K562 (cell line): ENCODE measurements at regions not wholly inside any gene's neighbourhood (a gene's known extent, or its start where the extent isn't known, plus 50 kb on each side); places are given as distances from the start of the nearest gene placed in this dataset.

Source experiments
- ATAC-seq: fragments of 200-7000 bp; cut with Tn5 transposase; 3 replicates; pipeline ENCODE4 v1.9.1; 2020; ENCODE audit warnings: moderate library complexity
- BruUV-seq: library from RNA; stranded (reverse); fragments of 400-500 nt; replicated peaks from 2 replicates; lab custom pipeline; 2021; lab: Mats Ljungman, UMichigan
- CTCF ChIA-PET: fragments of 300-600 bp; formaldehyde crosslinking; extraction: SDS; loops from one replicate; lab custom pipeline; 2021; ENCODE audit warnings: low intra/inter-chr PET ratio; lab: Yijun Ruan, JAX
- POLR2A ChIA-PET: fragments of 300-600, 350-650 bp; sonication (Branson Sonifier 250); formaldehyde crosslinking; extraction: SDS; loops from one replicate; lab custom pipeline; 2021; ENCODE audit warnings: antibody characterized with exemption, inconsistent platforms; lab: Yijun Ruan, JAX
- DNase-seq, 4 experiments: peaks; one replicate each; pipeline versions ENCODE4 v3.0.0 to v3.0.0-alpha.2; 2011 to 2018; ENCODE audit warnings: low spot score in 3 of 4, mixed read lengths in 3 of 4; ENCODE audit errors: extremely low read depth in 1 of 4
- FAIRE-seq: peaks from 2 replicates; lab custom pipeline; 2011; peaks lifted over from hg19 to GRCh38; lab: Jason Lieb, UNC
- H2AFZ ChIP-seq: 2 replicates; pipeline ENCODE4 v1.6.0; 2011; ENCODE audit warnings: low read depth, low read length, control low read depth, inconsistent platforms
- H3K27ac ChIP-seq: fragments of 200-600 bp; 3 replicates; pipeline ENCODE4 v1.8.0; 2011; ENCODE audit warnings: low read depth, mild to moderate bottlenecking, control low read depth, inconsistent platforms, low read length, moderate library complexity, mixed read lengths; ENCODE audit errors: extremely low read depth
- H3K27me3 ChIP-seq, 2 experiments: fragments of 300-600 bp in 1 of 2; 2 replicates in 1 of 2; 3 replicates in 1 of 2; pipeline versions ENCODE4 v1.6.0 to v1.8.0; 2011; ENCODE audit warnings: inconsistent platforms in 2 of 2, low read length in 2 of 2, mild to moderate bottlenecking in 1 of 2, mixed read lengths in 1 of 2, moderate library complexity in 1 of 2; ENCODE audit not compliant: control insufficient read depth in 2 of 2, insufficient read depth in 2 of 2
- H3K36me3 ChIP-seq: fragments of 300-600 bp; 3 replicates; pipeline ENCODE4 v1.8.0; 2011; ENCODE audit warnings: mild to moderate bottlenecking, low read length, inconsistent platforms; ENCODE audit not compliant: control insufficient read depth, insufficient read depth
- H3K4me1 ChIP-seq, 2 experiments: fragments of 200-600 bp in 1 of 2; replicated peaks in 1 of 2; 2 replicates in 1 of 2; 3 replicates in 1 of 2; pipeline versions ENCODE4 v1.5.1 to v1.8.0; 2011; ENCODE audit warnings: inconsistent platforms in 2 of 2, low read length in 2 of 2, mild to moderate bottlenecking in 1 of 2, mixed read lengths in 1 of 2, moderate library complexity in 1 of 2; ENCODE audit not compliant: control insufficient read depth in 2 of 2, insufficient read depth in 2 of 2
- H3K4me2 ChIP-seq: 2 replicates; pipeline ENCODE4 v1.6.1; 2011; ENCODE audit warnings: low read length, control low read depth, inconsistent platforms, mixed read lengths; ENCODE audit not compliant: insufficient read depth
- H3K4me3 ChIP-seq: fragments of 200-600 bp; sonication (generic), shearing (Covaris generic); 2 replicates; pipeline ENCODE4 v1.5.1; 2016; ENCODE audit warnings: control low read depth, inconsistent platforms
- H3K79me2 ChIP-seq: fragments of 200-600 bp; 3 replicates; pipeline ENCODE4 v1.8.0; 2011; ENCODE audit warnings: low read length, inconsistent platforms; ENCODE audit not compliant: control insufficient read depth, insufficient read depth
- H3K9ac ChIP-seq, 2 experiments: 2 replicates each; pipeline versions ENCODE4 v1.6.0 to v1.6.1; 2011; ENCODE audit warnings: low read depth in 2 of 2, low read length in 2 of 2, control low read depth in 1 of 2, inconsistent platforms in 1 of 2, mild to moderate bottlenecking in 1 of 2, mixed read lengths in 1 of 2; ENCODE audit not compliant: insufficient read depth in 1 of 2
- H3K9me1 ChIP-seq: one replicate; pipeline ENCODE4 v1.6.0; 2011; ENCODE audit warnings: inconsistent platforms, mild to moderate bottlenecking, low read length, moderate library complexity; ENCODE audit not compliant: control insufficient read depth, insufficient read depth
- H3K9me3 ChIP-seq: replicated peaks from 2 replicates; pipeline ENCODE4 v1.5.1; 2011; ENCODE audit warnings: low read depth, low read length, inconsistent platforms; ENCODE audit not compliant: control insufficient read depth, insufficient read depth
- H4K20me1 ChIP-seq: replicated peaks from 2 replicates; pipeline ENCODE4 v1.6.1; 2011; ENCODE audit warnings: low read length, inconsistent platforms, mixed read lengths; ENCODE audit not compliant: control insufficient read depth, insufficient read depth
- DLX4 ChIP-seq: fragments of 250-450 bp; sonication (Bioruptor Pico); IDR thresholded peaks from 2 replicates; pipeline ENCODE4 v1.6.1; 2021; ENCODE audit warnings: mild to moderate bottlenecking
- GABPB2 ChIP-seq: fragments of 250-450 bp; sonication (Bioruptor Pico); conservative IDR thresholded peaks from 2 replicates; pipeline ENCODE4 v1.5.1; 2021; ENCODE audit warnings: mild to moderate bottlenecking
- GTF3C2 ChIP-seq: IDR thresholded peaks from 3 replicates; pipeline ENCODE4 v1.6.1; 2011; ENCODE audit warnings: borderline replicate concordance, mild to moderate bottlenecking, moderate library complexity; ENCODE audit not compliant: insufficient read length; ENCODE audit errors: extremely low read depth
- IRF2 ChIP-seq: sonication (generic); formaldehyde crosslinking; IDR thresholded peaks from 2 replicates; pipeline ENCODE4 v1.8.1; 2022; ENCODE audit warnings: mild to moderate bottlenecking, missing genetic modification reagents
- MCM5 ChIP-seq: fragments of 450-650 bp; IDR thresholded peaks from 2 replicates; pipeline ENCODE4 v1.6.1; 2016; ENCODE audit warnings: low read depth
- MITF ChIP-seq: IDR thresholded peaks from 2 replicates; pipeline ENCODE4 v1.6.1; 2014; ENCODE audit warnings: antibody characterized with exemption
- NFRKB ChIP-seq: fragments of 450-650 bp; IDR thresholded peaks from 2 replicates; pipeline ENCODE4 v1.6.1; 2016; ENCODE audit warnings: low read depth
- NR1H2 ChIP-seq: sonication (generic); formaldehyde crosslinking; IDR thresholded peaks from 2 replicates; pipeline ENCODE4 v1.4.0; 2020; ENCODE audit warnings: mild to moderate bottlenecking, missing genetic modification reagents
- PHF20 ChIP-seq: fragments of 450-650 bp; IDR thresholded peaks from 2 replicates; pipeline ENCODE4 v1.6.1; 2018; ENCODE audit not compliant: partially characterized antibody
- TBP ChIP-seq: optimal IDR thresholded peaks from 2 replicates; pipeline ENCODE3; 2011; ENCODE audit warnings: low read depth, low read length, improper control_type of control experiment
- ZEB2 ChIP-seq: fragments of 450-650 bp; IDR thresholded peaks from 2 replicates; pipeline ENCODE4 v1.6.1; 2016
- ZNF133 ChIP-seq: fragments of 250-450 bp; sonication (Bioruptor Pico); IDR thresholded peaks from 2 replicates; pipeline ENCODE4 v1.4.0; 2020; ENCODE audit warnings: mild to moderate bottlenecking
- ZNF184 ChIP-seq: sonication (generic); formaldehyde crosslinking; IDR thresholded peaks from 2 replicates; pipeline ENCODE4 v1.5.0; 2020; ENCODE audit warnings: missing genetic modification reagents
- ZNF224 ChIP-seq: sonication (generic); formaldehyde crosslinking; IDR thresholded peaks from 2 replicates; pipeline ENCODE4 v1.8.0; 2022; ENCODE audit warnings: mild to moderate bottlenecking, missing genetic modification reagents
- ZNF699 ChIP-seq: fragments of 250-450 bp; sonication (Bioruptor Pico); IDR thresholded peaks from 2 replicates; pipeline ENCODE4 v1.8.0; 2021; ENCODE audit warnings: mild to moderate bottlenecking, moderate library complexity; ENCODE audit not compliant: insufficient replicate concordance
- ZSCAN29 ChIP-seq: fragments of 450-650 bp; IDR thresholded peaks from 2 replicates; pipeline ENCODE4 v1.6.1; 2017
- WGBS: fragments of 100-300 bp; shearing (Covaris generic); methylation state at CpG from one replicate; pipeline ENCODE4 v1.1.6; 2016; ENCODE audit warnings: low coverage, mixed read lengths; ENCODE audit not compliant: insufficient coverage; ENCODE audit errors: missing lambda C conversion rate; 5-methylcytosine and 5-hydroxymethylcytosine counted together
- in situ Hi-C: fragments of 300-500 bp; cut with MboI; formaldehyde crosslinking; loops from 4 replicates; pipeline ENCODE4 v1.15.0; 2018; ENCODE audit warnings: inconsistent platforms, mixed read lengths
- intact Hi-C: fragments of 100-400 bp; cut with micrococcal nuclease; formaldehyde crosslinking; loops from 2 replicates; pipeline ENCODE4 v1.14.2; 2022
- TF ChIP-seq, protein P1 (sequence below): fragments of 450-650 bp; formaldehyde crosslinking; IDR thresholded peaks from 2 replicates; pipeline ENCODE4 v1.4.0; 2022; ENCODE audit warnings: missing genetic modification characterization

DNA sequence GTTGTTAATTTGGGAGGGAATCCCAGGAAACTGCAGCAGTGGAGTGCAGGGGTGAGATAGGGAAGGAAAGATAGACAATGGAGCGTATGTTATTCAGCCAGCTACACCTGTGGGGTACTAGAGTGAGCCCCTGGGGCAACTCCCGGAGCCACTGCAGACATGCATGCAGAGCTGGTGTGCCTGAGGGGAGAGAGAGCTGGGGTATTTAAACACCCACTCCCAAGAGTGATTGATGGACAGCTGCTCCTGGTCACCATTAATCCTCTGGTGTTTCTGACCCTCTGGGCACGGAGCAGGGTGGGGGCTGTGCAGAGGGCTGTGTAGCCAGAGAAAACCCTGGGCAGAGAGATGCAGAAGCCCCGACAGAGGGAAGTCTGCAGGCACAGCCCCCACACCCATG, 146.7 kb upstream of the CDH4 start:
- Histone ChIP-seq H3K4me1 (no peaks in the 10 kb centered on the region), H3K27me3 (peaks cover 0 to 6% of the 10 kb centered on the region in 2 experiments; a peak in 2 of 5 replicates), H2AFZ (no peak overlapping the region), H3K9ac (no peak overlapping the region)
- DNase-seq = no peak
- TF ChIP-seq MCM5 = no peak
- TF ChIP-seq GABPB2 (CRISPR knock-in tag) = no peak
- no peak for TF ChIP-seq ZNF184
- TF ChIP-seq NR1H2 (CRISPR knock-in tag) = no peak
- TF ChIP-seq PHF20 = no peak
- no peak for TF ChIP-seq ZSCAN29
- TF ChIP-seq MITF = no peak
- TF ChIP-seq, protein P1, sequence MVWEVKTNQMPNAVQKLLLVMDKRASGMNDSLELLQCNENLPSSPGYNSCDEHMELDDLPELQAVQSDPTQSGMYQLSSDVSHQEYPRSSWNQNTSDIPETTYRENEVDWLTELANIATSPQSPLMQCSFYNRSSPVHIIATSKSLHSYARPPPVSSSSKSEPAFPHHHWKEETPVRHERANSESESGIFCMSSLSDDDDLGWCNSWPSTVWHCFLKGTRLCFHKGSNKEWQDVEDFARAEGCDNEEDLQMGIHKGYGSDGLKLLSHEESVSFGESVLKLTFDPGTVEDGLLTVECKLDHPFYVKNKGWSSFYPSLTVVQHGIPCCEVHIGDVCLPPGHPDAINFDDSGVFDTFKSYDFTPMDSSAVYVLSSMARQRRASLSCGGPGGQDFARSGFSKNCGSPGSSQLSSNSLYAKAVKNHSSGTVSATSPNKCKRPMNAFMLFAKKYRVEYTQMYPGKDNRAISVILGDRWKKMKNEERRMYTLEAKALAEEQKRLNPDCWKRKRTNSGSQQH (CRISPR knock-in tag) = no peak
- no peak for TF ChIP-seq GTF3C2
- TF ChIP-seq ZNF224 = no peak
- TF ChIP-seq ZNF133 (CRISPR knock-in tag) = no peak
- no peak for TF ChIP-seq NFRKB
- TF ChIP-seq IRF2 (CRISPR knock-in tag) = no peak
- TF ChIP-seq TBP = no peak
- no peak for TF ChIP-seq ZNF699 (CRISPR knock-in tag)
- no peak for TF ChIP-seq DLX4 (CRISPR knock-in tag)
- TF ChIP-seq ZEB2 = no peak
- TF ChIP-seq, all 486 proteins: peak for 0
- no peaks in the 10 kb centered on the region for H3K9me1 ChIP-seq
- in situ Hi-C loops (no loop called here), intact Hi-C loops (no loop called here)
- no peak overlapping the region for H3K4me3 ChIP-seq
- FAIRE-seq = no peak
- H3K36me3 ChIP-seq = no peaks in the 10 kb centered on the region
- ChIA-PET CTCF (no interaction called here), POLR2A (interaction anchor here (0.6 kb wide), 1 partner anchor 33 kb away, joined by 3 read pairs; no protein-coding TSS in a partner anchor)
- WGBS = 0% methylated on average over 4 of the region's 4 CpGs
- BruUV-seq = no TSS peak
- no peaks in the 10 kb centered on the region for H4K20me1 ChIP-seq
- H3K9me3 ChIP-seq = no peaks in the 10 kb centered on the region
- no peaks in the 10 kb centered on the region for H3K79me2 ChIP-seq
- H3K27ac ChIP-seq = no peak overlapping the region
- no peak overlapping the region for H3K4me2 ChIP-seq
- ATAC-seq = no peak
